ENCODE measurements at regions not wholly inside any gene's neighbourhood (a gene's known extent, or its start where the extent isn't known, plus 50 kb on each side); places are given as distances from the start of the nearest gene placed in this dataset.
"Not testable (repeated sequence)": the region's sequence is repeated elsewhere in the genome, so short reads cannot be mapped to it uniquely, and the experiment has no call there.

DNA sequence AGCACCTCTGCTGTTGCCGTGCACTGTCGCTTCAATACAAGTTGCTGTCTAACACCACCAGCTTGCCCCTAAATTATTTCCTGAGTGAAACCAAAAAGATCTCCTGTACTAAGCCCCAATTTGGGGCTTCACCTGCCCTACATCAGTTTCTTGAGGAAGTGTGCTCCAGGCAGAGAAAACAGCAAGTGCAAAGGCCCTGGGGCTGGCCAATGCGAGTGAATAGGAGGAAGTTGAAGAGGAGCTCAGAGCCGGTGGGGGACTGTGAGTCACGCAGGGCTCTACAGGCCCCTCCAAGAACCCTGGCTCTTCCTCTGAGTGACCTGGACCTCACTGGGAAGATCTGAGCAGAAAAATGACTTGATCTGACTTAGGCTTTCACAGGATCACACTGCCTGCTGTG, 117.2 kb downstream of the IPO8 start:
- H3K4me3 ChIP-seq (ENCODE audit: low read length) = no peak overlapping the region
- no peak overlapping the region for H3K9ac ChIP-seq (ENCODE audit: low read length)
- no peak for DNase-seq (ENCODE audit: low read depth)
- H3K27me3 ChIP-seq (replicated peaks; ENCODE audit: control insufficient read depth, insufficient read depth, low read length) = no peaks in the 10 kb centered on the region
- H3K9me3 ChIP-seq (ENCODE audit: control insufficient read depth, low read length) = no peaks in the 10 kb centered on the region
- H3K4me1 ChIP-seq (ENCODE audit: control insufficient read depth, insufficient read depth, low read length) = no peaks in the 10 kb centered on the region
- no peaks in the 10 kb centered on the region for H3K36me3 ChIP-seq (ENCODE audit: control insufficient read depth, insufficient read depth, low read length, severe bottlenecking)

DNA sequence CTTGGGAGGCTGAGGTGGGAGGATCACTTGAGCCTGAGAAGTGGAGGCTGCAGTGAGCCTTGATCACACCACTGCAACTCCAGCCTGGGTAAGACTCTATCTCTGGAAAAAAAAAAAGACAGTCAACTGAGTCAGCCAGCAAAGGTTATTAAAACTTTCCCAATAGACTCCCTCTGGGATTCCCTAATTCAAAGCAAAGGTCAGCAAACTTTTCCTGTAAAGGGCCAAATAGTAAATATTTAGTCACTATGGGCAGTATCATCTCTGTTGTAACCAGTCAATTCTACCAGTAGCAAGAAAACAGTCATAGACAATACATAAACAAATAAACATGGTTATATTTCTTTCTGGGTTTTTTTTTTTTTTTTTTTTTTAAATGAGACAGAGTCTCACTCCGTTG, 122.5 kb downstream of the IPO8 start:
- peaks cover 16% of the 10 kb centered on the region for H3K4me1 ChIP-seq (ENCODE audit: control insufficient read depth, insufficient read depth, low read length)
- H3K9ac ChIP-seq (ENCODE audit: low read length) = no peak overlapping the region
- H3K9me3 ChIP-seq (ENCODE audit: control insufficient read depth, low read length) = no peaks in the 10 kb centered on the region
- no peak overlapping the region for H3K4me3 ChIP-seq (ENCODE audit: low read length)
- H3K36me3 ChIP-seq (ENCODE audit: control insufficient read depth, insufficient read depth, low read length, severe bottlenecking) = no peaks in the 10 kb centered on the region
- no peaks in the 10 kb centered on the region for H3K27me3 ChIP-seq (replicated peaks; ENCODE audit: control insufficient read depth, insufficient read depth, low read length)
- DNase-seq (ENCODE audit: low read depth) = no peak

DNA sequence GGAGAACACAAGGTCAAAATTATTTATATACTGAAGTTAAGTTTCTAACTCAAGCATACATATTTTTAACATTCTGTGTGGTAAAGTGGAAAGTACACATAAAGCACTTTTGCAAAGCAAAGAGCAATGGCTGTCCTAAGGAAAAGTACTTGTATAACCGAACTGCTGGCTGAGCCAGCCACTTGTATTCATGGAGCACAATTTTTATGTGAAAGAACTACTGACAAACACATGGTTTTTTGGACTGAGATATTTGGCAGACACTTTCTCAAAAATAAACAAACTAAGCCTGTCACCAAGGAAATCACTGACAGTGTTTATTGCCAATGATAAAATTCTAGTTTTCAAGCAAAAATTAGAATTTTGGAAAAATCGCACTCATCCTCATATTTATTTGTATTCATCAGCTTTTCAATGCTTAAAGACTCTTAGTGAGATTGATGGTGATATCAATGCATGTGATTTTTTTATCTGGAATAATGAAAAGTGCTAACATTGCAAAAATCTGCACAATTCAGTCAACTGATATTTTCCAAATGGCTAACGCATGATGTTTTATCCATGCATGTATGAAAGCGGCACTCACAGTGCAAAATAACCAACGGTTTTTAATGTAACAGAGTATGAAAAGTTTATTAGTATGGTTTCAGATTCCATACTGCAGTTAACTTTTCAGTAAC, 125.3 kb downstream of the IPO8 start:
- Histone ChIP-seq H3K4me3 (ENCODE audit: low read length) (no peak overlapping the region), H3K4me1 (ENCODE audit: control insufficient read depth, insufficient read depth, low read length) (peaks cover 16% of the 10 kb centered on the region), H3K9ac (ENCODE audit: low read length) (no peak overlapping the region), H3K27me3 (replicated peaks; ENCODE audit: control insufficient read depth, insufficient read depth, low read length) (no peaks in the 10 kb centered on the region), H3K36me3 (ENCODE audit: control insufficient read depth, insufficient read depth, low read length, severe bottlenecking) (no peaks in the 10 kb centered on the region), H3K9me3 (ENCODE audit: control insufficient read depth, low read length) (peaks cover 3% of the 10 kb centered on the region)
- no peak for DNase-seq (ENCODE audit: low read depth)

DNA sequence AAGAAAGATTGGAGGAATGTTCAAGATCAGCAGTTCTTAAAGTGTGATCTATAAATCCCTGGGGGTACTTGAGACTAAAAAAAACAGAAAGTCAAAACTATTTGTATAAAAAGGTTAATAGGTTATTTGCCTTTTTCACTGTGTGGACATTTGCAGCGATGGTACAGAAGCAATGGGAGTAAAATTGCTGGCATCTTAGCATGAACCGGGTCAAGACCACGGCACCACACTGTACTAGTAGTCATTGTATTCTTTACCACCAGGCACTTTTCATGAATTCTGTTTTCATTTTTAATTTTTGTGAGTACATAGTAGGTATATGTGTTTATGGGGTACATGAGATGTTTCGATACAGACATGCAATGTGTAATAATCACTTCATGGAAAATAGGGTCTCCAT, 126.2 kb downstream of the IPO8 start:
- no peaks in the 10 kb centered on the region for H3K36me3 ChIP-seq (ENCODE audit: control insufficient read depth, insufficient read depth, low read length, severe bottlenecking)
- no peak overlapping the region for H3K9ac ChIP-seq (ENCODE audit: low read length)
- H3K9me3 ChIP-seq (ENCODE audit: control insufficient read depth, low read length) = peaks cover 3% of the 10 kb centered on the region
- peaks cover 16% of the 10 kb centered on the region for H3K4me1 ChIP-seq (ENCODE audit: control insufficient read depth, insufficient read depth, low read length)
- H3K27me3 ChIP-seq (replicated peaks; ENCODE audit: control insufficient read depth, insufficient read depth, low read length) = no peaks in the 10 kb centered on the region
- H3K4me3 ChIP-seq (ENCODE audit: low read length) = no peak overlapping the region
- no peak for DNase-seq (ENCODE audit: low read depth)

DNA sequence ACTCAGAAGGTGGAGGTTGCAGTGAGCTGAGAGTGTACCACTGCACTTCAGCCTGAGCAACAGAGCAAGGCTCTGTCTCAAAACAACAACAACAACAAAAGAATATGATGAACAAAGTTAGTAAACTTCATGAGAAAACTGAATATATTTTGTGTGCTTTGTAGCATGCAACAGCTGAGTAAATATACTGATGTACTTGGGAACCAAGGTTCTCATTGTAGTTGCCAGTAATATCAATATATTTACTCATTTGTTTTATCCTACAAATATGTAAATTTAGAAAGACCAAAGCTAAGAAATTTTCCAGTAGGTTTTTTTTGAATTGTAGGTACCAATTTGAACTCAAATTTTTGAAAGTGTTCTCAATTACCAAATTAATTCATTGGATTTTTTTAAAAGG, 127.2 kb downstream of the IPO8 start:
- H3K27me3 ChIP-seq (replicated peaks; ENCODE audit: control insufficient read depth, insufficient read depth, low read length) = no peaks in the 10 kb centered on the region
- no peak overlapping the region for H3K4me3 ChIP-seq (ENCODE audit: low read length)
- no peak for DNase-seq (ENCODE audit: low read depth)
- H3K9ac ChIP-seq (ENCODE audit: low read length) = no peak overlapping the region
- H3K4me1 ChIP-seq (ENCODE audit: control insufficient read depth, insufficient read depth, low read length) = peaks cover 16% of the 10 kb centered on the region
- H3K36me3 ChIP-seq (ENCODE audit: control insufficient read depth, insufficient read depth, low read length, severe bottlenecking) = no peaks in the 10 kb centered on the region
- peaks cover 3% of the 10 kb centered on the region for H3K9me3 ChIP-seq (ENCODE audit: control insufficient read depth, low read length)

DNA sequence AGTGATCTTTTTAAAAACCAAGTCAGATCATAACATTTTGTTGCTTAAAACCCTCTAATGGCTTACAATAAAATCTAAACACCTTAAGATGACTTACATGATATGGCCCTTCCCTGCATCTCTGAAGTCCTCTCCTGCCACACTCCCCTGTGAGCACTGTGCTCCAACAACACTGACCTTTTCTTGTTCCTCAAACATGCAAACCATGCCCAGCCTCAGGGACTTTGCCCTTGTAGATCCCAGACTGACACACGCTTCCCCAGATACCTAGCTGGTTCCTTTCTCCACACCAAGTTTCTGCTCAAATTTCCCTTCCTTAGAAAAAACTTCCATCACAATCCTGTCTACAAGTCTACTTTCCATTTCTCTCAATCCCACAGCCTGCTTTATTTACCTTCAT, 128.6 kb downstream of the IPO8 start:
- DNase-seq (ENCODE audit: low read depth) = no peak
- Histone ChIP-seq H3K36me3 (ENCODE audit: control insufficient read depth, insufficient read depth, low read length, severe bottlenecking) (no peaks in the 10 kb centered on the region), H3K4me1 (ENCODE audit: control insufficient read depth, insufficient read depth, low read length) (peaks cover 6% of the 10 kb centered on the region), H3K9me3 (ENCODE audit: control insufficient read depth, low read length) (peaks cover 3% of the 10 kb centered on the region), H3K27me3 (replicated peaks; ENCODE audit: control insufficient read depth, insufficient read depth, low read length) (no peaks in the 10 kb centered on the region), H3K4me3 (ENCODE audit: low read length) (no peak overlapping the region), H3K9ac (ENCODE audit: low read length) (no peak overlapping the region)

DNA sequence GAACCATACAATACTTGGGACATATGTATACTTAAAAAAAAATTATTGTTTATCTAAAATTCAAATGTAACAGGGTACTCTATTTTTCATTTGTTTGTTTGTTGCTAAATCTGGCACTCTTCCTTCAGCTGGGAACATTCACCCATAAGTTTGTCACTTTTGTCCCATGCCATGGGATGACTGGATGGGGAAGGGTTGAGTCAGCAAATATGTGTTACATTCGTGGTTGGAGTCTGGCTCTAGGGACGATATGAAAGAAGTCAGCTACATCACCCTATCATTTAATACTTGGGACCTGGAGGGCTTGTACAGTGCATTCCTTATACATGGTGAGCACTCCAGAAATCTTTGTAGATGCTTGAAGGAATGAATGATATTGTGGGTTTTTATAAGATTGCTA, 131.3 kb downstream of the IPO8 start:
- H3K9ac ChIP-seq (ENCODE audit: low read length) = no peak overlapping the region
- no peaks in the 10 kb centered on the region for H3K36me3 ChIP-seq (ENCODE audit: control insufficient read depth, insufficient read depth, low read length, severe bottlenecking)
- no peak overlapping the region for H3K4me3 ChIP-seq (ENCODE audit: low read length)
- no peak for DNase-seq (ENCODE audit: low read depth)
- no peaks in the 10 kb centered on the region for H3K4me1 ChIP-seq (ENCODE audit: control insufficient read depth, insufficient read depth, low read length)
- H3K9me3 ChIP-seq (ENCODE audit: control insufficient read depth, low read length) = peaks cover 21% of the 10 kb centered on the region
- H3K27me3 ChIP-seq (replicated peaks; ENCODE audit: control insufficient read depth, insufficient read depth, low read length) = no peaks in the 10 kb centered on the region

DNA sequence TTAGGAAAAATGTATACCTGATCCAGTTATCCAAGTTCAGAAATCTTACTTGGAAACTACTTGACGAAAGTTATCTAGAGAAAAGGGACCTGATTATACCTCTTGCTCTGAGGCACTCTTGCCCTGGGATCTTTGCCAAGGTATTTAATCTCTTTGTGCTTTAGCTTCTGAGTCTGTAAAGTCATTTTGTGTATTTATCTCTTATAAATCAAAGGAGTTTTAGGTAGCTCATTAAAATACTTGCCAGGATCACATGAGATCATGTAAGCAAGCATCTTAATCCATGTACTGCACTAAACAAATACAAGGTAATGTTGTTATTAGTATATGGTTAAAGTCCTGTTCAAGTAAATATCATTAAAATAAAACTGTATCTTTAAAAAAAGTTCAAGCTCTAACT, 147.5 kb downstream of the IPO8 start:
- DNase-seq (ENCODE audit: low read depth) = no peak
- Histone ChIP-seq H3K4me3 (ENCODE audit: low read length) (no peak overlapping the region), H3K9me3 (ENCODE audit: control insufficient read depth, low read length) (no peaks in the 10 kb centered on the region), H3K27me3 (replicated peaks; ENCODE audit: control insufficient read depth, insufficient read depth, low read length) (no peaks in the 10 kb centered on the region), H3K9ac (ENCODE audit: low read length) (no peak overlapping the region), H3K36me3 (ENCODE audit: control insufficient read depth, insufficient read depth, low read length, severe bottlenecking) (no peaks in the 10 kb centered on the region), H3K4me1 (ENCODE audit: control insufficient read depth, insufficient read depth, low read length) (no peaks in the 10 kb centered on the region)

DNA sequence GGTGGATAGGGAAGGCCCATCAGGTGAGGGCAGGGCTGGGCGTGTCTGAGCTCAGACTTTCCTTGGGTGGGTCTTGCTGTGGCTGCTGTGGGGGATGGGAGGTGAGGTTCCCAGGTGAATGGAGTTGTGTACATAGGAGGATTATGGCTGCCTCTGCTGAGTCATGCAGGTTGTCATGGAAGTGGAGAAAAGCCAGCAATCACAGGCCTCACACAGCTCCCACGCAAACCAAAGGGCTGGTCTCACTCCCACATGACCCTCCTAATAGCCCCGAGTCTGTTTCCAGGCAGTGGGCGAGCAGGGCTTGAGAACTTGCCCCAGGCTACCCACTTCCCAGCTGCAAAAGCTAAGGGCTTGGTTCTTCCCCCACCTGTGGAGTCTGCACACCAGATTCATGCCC, 149.5 kb downstream of the IPO8 start:
- H3K4me3 ChIP-seq (ENCODE audit: low read length) = no peak overlapping the region
- H3K4me1 ChIP-seq (ENCODE audit: control insufficient read depth, insufficient read depth, low read length) = no peaks in the 10 kb centered on the region
- no peak overlapping the region for H3K9ac ChIP-seq (ENCODE audit: low read length)
- no peak for DNase-seq (ENCODE audit: low read depth)
- peaks cover 9% of the 10 kb centered on the region for H3K9me3 ChIP-seq (ENCODE audit: control insufficient read depth, low read length)
- no peaks in the 10 kb centered on the region for H3K27me3 ChIP-seq (replicated peaks; ENCODE audit: control insufficient read depth, insufficient read depth, low read length)
- H3K36me3 ChIP-seq (ENCODE audit: control insufficient read depth, insufficient read depth, low read length, severe bottlenecking) = no peaks in the 10 kb centered on the region

DNA sequence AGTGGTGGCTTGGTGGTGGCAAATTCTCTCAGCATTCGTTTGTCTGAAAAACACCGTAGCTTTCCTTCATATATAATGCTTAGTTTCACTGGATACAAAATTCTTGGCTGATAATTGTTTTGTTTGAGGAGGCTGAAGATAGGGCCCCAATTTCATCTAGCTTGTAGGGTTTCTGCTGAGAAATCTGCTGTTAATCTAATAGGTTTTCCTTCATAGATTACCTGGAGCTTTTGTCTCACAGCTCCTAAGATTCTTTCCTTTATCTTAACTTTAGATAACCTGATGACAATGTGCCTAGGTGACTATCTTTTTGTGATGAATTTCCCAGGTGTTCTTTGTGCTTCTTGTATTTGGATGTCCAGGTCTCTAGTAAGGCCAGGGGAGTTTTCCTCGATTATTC, 151.0 kb downstream of the IPO8 start:
- H3K9me3 ChIP-seq (ENCODE audit: control insufficient read depth, low read length) = peaks cover 11% of the 10 kb centered on the region
- not testable (repeated sequence) for H3K36me3 ChIP-seq (ENCODE audit: control insufficient read depth, insufficient read depth, low read length, severe bottlenecking); DNase-seq (ENCODE audit: low read depth); H3K9ac ChIP-seq (ENCODE audit: low read length); H3K27me3 ChIP-seq (replicated peaks; ENCODE audit: control insufficient read depth, insufficient read depth, low read length); H3K4me1 ChIP-seq (ENCODE audit: control insufficient read depth, insufficient read depth, low read length); H3K4me3 ChIP-seq (ENCODE audit: low read length)

DNA sequence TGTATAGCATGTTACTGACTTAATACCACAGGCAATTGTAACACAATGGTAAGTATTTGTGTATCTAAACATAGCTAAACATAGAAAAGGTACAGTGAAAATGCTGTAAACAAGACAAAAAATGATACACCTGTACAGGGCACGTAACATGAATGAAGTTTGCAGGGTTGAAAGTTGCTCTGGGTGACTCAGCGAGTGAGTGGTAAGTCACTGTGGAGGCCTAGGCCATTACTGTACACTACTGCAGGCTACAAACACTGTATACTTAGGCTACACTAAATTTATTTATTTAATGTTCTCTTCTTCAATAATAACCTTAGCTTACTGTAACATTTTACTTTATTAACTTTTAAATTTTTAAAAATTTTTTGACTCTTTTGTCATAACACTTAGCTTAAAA, 158.4 kb downstream of the IPO8 start:
- Histone ChIP-seq H3K4me1 (ENCODE audit: control insufficient read depth, insufficient read depth, low read length) (peaks cover 17% of the 10 kb centered on the region), H3K9me3 (ENCODE audit: control insufficient read depth, low read length) (peaks cover 11% of the 10 kb centered on the region), H3K9ac (ENCODE audit: low read length) (no peak overlapping the region), H3K27me3 (replicated peaks; ENCODE audit: control insufficient read depth, insufficient read depth, low read length) (no peaks in the 10 kb centered on the region), H3K4me3 (ENCODE audit: low read length) (no peak overlapping the region), H3K36me3 (ENCODE audit: control insufficient read depth, insufficient read depth, low read length, severe bottlenecking) (no peaks in the 10 kb centered on the region)
- DNase-seq (ENCODE audit: low read depth) = no peak

DNA sequence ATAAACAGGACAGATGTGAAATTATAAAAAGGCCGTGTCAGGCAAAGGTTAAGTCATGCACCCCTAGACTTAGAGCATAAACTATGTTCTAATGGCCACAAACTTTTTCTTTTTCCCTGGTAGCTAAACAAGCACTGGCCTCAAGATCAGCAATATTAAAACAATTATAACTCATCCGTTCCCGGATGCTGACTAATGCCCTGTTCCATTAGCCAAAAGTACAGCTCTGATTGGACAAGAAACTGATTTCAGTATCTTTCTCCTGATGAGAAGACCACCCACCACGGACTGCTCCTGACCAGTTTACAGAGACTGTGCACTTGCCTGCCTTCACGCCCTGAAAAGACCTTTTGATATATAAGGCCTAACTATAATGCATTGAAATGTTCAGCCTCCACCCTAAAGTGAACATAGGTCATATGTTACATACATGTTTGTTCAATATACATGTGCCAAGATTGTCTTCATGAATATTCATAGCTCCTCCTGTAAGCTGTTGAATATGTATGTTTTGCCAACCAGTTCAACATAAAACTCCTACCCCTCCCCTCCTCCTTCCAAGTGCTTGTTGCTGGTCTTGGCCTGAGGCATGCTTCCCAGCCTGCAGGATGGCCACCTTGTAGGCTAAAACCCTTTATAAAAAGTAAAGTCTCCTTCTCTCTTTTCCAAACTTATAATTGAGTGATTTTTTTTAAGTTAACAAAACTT, 162.0 kb downstream of the IPO8 start:
- Histone ChIP-seq H3K4me1 (ENCODE audit: control insufficient read depth, insufficient read depth, low read length) (peaks cover 17% of the 10 kb centered on the region), H3K9ac (ENCODE audit: low read length) (no peak overlapping the region), H3K27me3 (replicated peaks; ENCODE audit: control insufficient read depth, insufficient read depth, low read length) (no peaks in the 10 kb centered on the region), H3K36me3 (ENCODE audit: control insufficient read depth, insufficient read depth, low read length, severe bottlenecking) (no peaks in the 10 kb centered on the region), H3K4me3 (ENCODE audit: low read length) (no peak overlapping the region), H3K9me3 (ENCODE audit: control insufficient read depth, low read length) (no peaks in the 10 kb centered on the region)
- DNase-seq (ENCODE audit: low read depth) = no peak
